ENCODE measurements at regions not wholly inside any gene's neighbourhood (a gene's known extent, or its start where the extent isn't known, plus 50 kb on each side); places are given as distances from the start of the nearest gene placed in this dataset.

- no peak for TF ChIP-seq POLR2A (IDR thresholded peaks at IDR 0.05)
- TF ChIP-seq CTCF (IDR thresholded peaks at IDR 0.05), result no peak
Observed at GRCh38 chr18:79604913-79605880, 74.4 kb upstream of the CTDP1 start.
